ENCODE measurements at regions not wholly inside any gene's neighbourhood (a gene's known extent, or its start where the extent isn't known, plus 50 kb on each side); places are given as distances from the start of the nearest gene placed in this dataset.

DNA sequence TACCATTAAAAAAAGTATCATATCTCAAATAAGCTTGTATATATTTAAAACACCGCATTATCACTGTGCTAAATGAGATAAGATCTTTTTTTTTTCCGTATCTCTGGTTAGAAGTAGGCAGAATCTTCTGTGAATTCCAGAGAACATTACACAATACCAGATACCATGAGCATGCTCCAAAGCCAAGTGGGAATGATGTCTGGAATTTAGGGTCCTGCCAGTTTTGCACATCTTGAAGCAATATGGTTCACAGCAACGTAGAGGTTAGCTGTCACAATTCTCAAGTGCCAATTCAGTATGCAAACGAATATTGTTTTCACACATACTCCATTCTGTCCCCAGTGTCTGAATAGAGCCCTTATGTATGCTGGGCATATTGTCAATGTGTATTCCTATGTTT is 127.5 kb upstream of the NEIL3 start:
- no peaks in the 10 kb centered on the region for H3K4me1 ChIP-seq (replicated peaks)
- no peak overlapping the region for H3K4me3 ChIP-seq
- no peak for DNase-seq (ENCODE audit: low spot score)
- H3K9me3 ChIP-seq, result no peaks in the 10 kb centered on the region
- H3K27me3 ChIP-seq (replicated peaks; ENCODE audit: insufficient read depth), result no peaks in the 10 kb centered on the region
- H3K36me3 ChIP-seq, result no peaks in the 10 kb centered on the region
- 79% methylated on average over 4 of the region's 4 CpGs for WGBS
- H3K27ac ChIP-seq, result no peak overlapping the region
- intact Hi-C loops (cut with DNase I), result no loop called here
- TF ChIP-seq POLR2AphosphoS5 (IDR thresholded peaks at IDR 0.05) (no peak), POLR2A (IDR thresholded peaks at IDR 0.05) (no peak)
- TF ChIP-seq, protein P1, sequence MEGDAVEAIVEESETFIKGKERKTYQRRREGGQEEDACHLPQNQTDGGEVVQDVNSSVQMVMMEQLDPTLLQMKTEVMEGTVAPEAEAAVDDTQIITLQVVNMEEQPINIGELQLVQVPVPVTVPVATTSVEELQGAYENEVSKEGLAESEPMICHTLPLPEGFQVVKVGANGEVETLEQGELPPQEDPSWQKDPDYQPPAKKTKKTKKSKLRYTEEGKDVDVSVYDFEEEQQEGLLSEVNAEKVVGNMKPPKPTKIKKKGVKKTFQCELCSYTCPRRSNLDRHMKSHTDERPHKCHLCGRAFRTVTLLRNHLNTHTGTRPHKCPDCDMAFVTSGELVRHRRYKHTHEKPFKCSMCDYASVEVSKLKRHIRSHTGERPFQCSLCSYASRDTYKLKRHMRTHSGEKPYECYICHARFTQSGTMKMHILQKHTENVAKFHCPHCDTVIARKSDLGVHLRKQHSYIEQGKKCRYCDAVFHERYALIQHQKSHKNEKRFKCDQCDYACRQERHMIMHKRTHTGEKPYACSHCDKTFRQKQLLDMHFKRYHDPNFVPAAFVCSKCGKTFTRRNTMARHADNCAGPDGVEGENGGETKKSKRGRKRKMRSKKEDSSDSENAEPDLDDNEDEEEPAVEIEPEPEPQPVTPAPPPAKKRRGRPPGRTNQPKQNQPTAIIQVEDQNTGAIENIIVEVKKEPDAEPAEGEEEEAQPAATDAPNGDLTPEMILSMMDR (IDR thresholded peaks at IDR 0.05), result no peak

- H3K27me3 ChIP-seq (replicated peaks; ENCODE audit: insufficient read depth), result no peaks in the 10 kb centered on the region
- no peak overlapping the region for H3K27ac ChIP-seq
- H3K4me3 ChIP-seq, result no peak overlapping the region
- DNase-seq (ENCODE audit: low spot score), result no peak
- no peaks in the 10 kb centered on the region for H3K36me3 ChIP-seq
- 95% methylated on average over 1 of the region's 1 CpG for WGBS
- no peaks in the 10 kb centered on the region for H3K9me3 ChIP-seq
- TF ChIP-seq POLR2AphosphoS5 (IDR thresholded peaks at IDR 0.05) (no peak), POLR2A (IDR thresholded peaks at IDR 0.05) (no peak)
- TF ChIP-seq, protein P1 (IDR thresholded peaks at IDR 0.05), result no peak
- intact Hi-C loops (cut with DNase I), result no loop called here
- no peaks in the 10 kb centered on the region for H3K4me1 ChIP-seq (replicated peaks)
These were observed 126.9 kb upstream of the NEIL3 start for GRCh38 chr4:177182728-177183127.

DNA sequence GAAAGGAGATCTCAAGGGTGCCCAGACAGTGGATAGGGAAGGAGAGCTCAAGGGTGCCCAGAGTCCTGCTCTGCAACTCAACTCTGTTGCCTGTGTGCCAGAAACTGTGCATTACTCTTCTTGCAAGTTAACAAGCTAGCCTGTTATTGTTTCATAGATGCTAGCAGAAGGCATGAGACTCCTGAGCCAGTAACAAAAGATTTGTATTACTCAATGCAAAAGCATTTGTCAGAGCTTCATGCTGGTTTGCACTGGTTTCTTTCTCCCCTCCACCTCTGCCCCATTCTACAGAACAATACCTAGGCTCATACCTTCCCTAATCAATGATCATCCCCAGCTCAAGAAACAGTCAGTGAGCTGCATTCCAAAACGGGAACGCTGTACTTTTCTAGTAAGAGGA is 124.5 kb upstream of the NEIL3 start:
- intact Hi-C loops (cut with DNase I), result no loop called here
- DNase-seq (ENCODE audit: low spot score), result no peak
- 62% methylated on average over 2 of the region's 2 CpGs for WGBS
- H3K4me1 ChIP-seq (replicated peaks), result no peaks in the 10 kb centered on the region
- no peaks in the 10 kb centered on the region for H3K9me3 ChIP-seq
- H3K27ac ChIP-seq, result no peak overlapping the region
- TF ChIP-seq, protein P1 (IDR thresholded peaks at IDR 0.05), result no peak
- TF ChIP-seq POLR2A (IDR thresholded peaks at IDR 0.05), result no peak
- TF ChIP-seq POLR2AphosphoS5 (IDR thresholded peaks at IDR 0.05), result no peak
- no peaks in the 10 kb centered on the region for H3K36me3 ChIP-seq
- H3K27me3 ChIP-seq (replicated peaks; ENCODE audit: insufficient read depth), result no peaks in the 10 kb centered on the region
- no peak overlapping the region for H3K4me3 ChIP-seq

- H3K4me3 ChIP-seq, result no peak overlapping the region
- H3K4me1 ChIP-seq (replicated peaks), result no peaks in the 10 kb centered on the region
- TF ChIP-seq, protein P1 (IDR thresholded peaks at IDR 0.05), result no peak
- no peak for TF ChIP-seq POLR2A (IDR thresholded peaks at IDR 0.05)
- no peak for TF ChIP-seq POLR2AphosphoS5 (IDR thresholded peaks at IDR 0.05)
- H3K36me3 ChIP-seq, result no peaks in the 10 kb centered on the region
- no peak overlapping the region for H3K27ac ChIP-seq
- DNase-seq (ENCODE audit: low spot score), result no peak
- intact Hi-C loops (cut with DNase I), result no loop called here
- WGBS, result 96% methylated on average over 2 of the region's 2 CpGs
- no peaks in the 10 kb centered on the region for H3K27me3 ChIP-seq (replicated peaks; ENCODE audit: insufficient read depth)
- H3K9me3 ChIP-seq, result no peaks in the 10 kb centered on the region
These were observed 124.1 kb upstream of the NEIL3 start for GRCh38 chr4:177185579-177185978.

DNA sequence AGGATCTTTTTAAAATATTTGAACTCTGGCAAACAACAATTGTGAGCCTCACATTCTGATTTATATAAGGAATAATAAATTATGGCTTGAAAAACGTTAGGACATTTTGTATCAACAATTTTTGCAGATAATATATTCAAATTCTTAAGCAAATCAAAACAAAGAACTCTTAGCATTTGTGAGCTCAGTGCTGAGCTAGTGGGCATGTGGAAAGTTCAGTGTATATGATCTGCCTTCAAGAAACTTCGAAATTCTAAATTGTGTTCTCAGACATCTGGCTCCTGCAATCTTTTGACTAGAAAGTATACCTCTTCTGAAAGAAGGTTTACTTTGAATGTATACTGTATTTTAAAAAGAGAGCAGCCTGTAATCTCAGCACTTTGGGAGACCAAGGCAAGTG is 122.3 kb upstream of the NEIL3 start:
- H3K27ac ChIP-seq, result no peak overlapping the region
- no peaks in the 10 kb centered on the region for H3K36me3 ChIP-seq
- H3K4me3 ChIP-seq, result no peak overlapping the region
- no peak for DNase-seq (ENCODE audit: low spot score)
- H3K27me3 ChIP-seq (replicated peaks; ENCODE audit: insufficient read depth), result no peaks in the 10 kb centered on the region
- no peaks in the 10 kb centered on the region for H3K4me1 ChIP-seq (replicated peaks)
- whole genome bisulfite sequencing, result 51% methylated on average over 2 of the region's 2 CpGs
- intact Hi-C loops (cut with DNase I), result no loop called here
- TF ChIP-seq POLR2AphosphoS5 (IDR thresholded peaks at IDR 0.05) (no peak), POLR2A (IDR thresholded peaks at IDR 0.05) (no peak)
- TF ChIP-seq, protein P1 (IDR thresholded peaks at IDR 0.05), result no peak
- H3K9me3 ChIP-seq, result no peaks in the 10 kb centered on the region
